ENCODE measurements at regions not wholly inside any gene's neighbourhood (a gene's known extent, or its start where the extent isn't known, plus 50 kb on each side); places are given as distances from the start of the nearest gene placed in this dataset.

DNA sequence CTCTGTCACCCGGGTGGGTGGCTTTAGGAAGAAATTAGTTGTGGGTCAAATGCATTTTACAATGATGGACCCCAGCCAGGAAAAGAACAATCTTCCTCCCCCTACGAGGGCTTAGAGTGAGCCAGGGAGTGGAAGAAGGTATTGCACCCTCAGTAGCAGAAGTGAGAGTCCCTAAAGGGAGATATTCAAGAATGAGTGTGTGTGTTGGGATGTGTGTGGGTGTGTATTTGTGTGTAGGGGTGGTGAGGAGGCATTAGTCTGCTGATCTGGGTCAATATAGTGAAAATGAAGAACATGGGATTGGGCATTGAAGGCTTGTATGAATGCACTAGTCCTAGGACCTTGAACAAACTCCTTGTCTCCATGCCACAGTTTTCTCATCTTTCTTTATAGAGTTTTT lies 85.2 kb upstream of the RUNX1 start:
- TF ChIP-seq POLR2A (IDR thresholded peaks at IDR 0.05; ENCODE audit: low read depth, low read length): no peak
- no peak for TF ChIP-seq POLR2AphosphoS5 (IDR thresholded peaks at IDR 0.05; ENCODE audit: low read depth, low read length)
- TF ChIP-seq TAF1 (IDR thresholded peaks at IDR 0.05; ENCODE audit: borderline replicate concordance, low read depth, low read length): no peak

All from GM12892 (cell line).